AG04450 (cell line): ENCODE measurements at regions not wholly inside any gene's neighbourhood (a gene's known extent, or its start where the extent isn't known, plus 50 kb on each side); places are given as distances from the start of the nearest gene placed in this dataset.

Experiments used
- CTCF ChIA-PET: fragments of 300-600, 350-600 bp; formaldehyde crosslinking; extraction: SDS; loops from one replicate; lab custom pipeline; 2022; ENCODE audit warnings: antibody characterized with exemption, inconsistent platforms; lab: Charles Lee
- POLR2A ChIA-PET: fragments of 350-600 bp; formaldehyde crosslinking; extraction: SDS; loops from one replicate; lab custom pipeline; 2021; ENCODE audit warnings: antibody characterized with exemption, inconsistent platforms; lab: Yijun Ruan, JAX
- DNase-seq: peaks from one replicate; pipeline ENCODE4 v3.0.0-alpha.2; 2011; ENCODE audit warnings: low read depth, low spot score
- H3K27ac ChIP-seq: one replicate; pipeline ENCODE4 v1.5.1; 2012; ENCODE audit warnings: low read depth, low read length, control low read depth
- H3K27me3 ChIP-seq: one replicate; pipeline ENCODE4 v1.6.0; 2012; ENCODE audit warnings: low read length; ENCODE audit not compliant: control insufficient read depth, insufficient read depth
- H3K4me3 ChIP-seq: 2 replicates; pipeline ENCODE4 v1.5.1; 2011; ENCODE audit warnings: mild to moderate bottlenecking, low read depth, low read length, control low read depth
- H3K9me3 ChIP-seq: 2 replicates; pipeline ENCODE4 v1.5.1; 2012; ENCODE audit warnings: low read length; ENCODE audit not compliant: control insufficient read depth, insufficient read depth
- CTCF ChIP-seq: IDR thresholded peaks from 2 replicates; pipeline ENCODE4 v1.5.1; 2011; ENCODE audit warnings: low read depth, low read length, control low read depth, inconsistent platforms

- no peak for TF ChIP-seq CTCF
- no peak overlapping the region for H3K4me3 ChIP-seq
- ChIA-PET CTCF (no interaction called here), POLR2A (no interaction called here)
- H3K27me3 ChIP-seq: no peaks in the 10 kb centered on the region
- no peak for DNase-seq
- no peak overlapping the region for H3K27ac ChIP-seq
- H3K9me3 ChIP-seq: no peaks in the 10 kb centered on the region
Observed at GRCh38 chr1:82399093-82399492, 598.4 kb downstream of the ADGRL2 start.

- Histone ChIP-seq H3K27me3 (no peaks in the 10 kb centered on the region), H3K27ac (no peak overlapping the region), H3K4me3 (no peak overlapping the region), H3K9me3 (no peaks in the 10 kb centered on the region)
- no peak for TF ChIP-seq CTCF
- no peak for DNase-seq
- ChIA-PET POLR2A (no interaction called here), CTCF (no interaction called here)
Observed at GRCh38 chr1:82398357-82398756, 597.6 kb downstream of the ADGRL2 start.

GRCh38 chr1:82395440-82395839, 594.7 kb downstream of the ADGRL2 start:
- Histone ChIP-seq H3K4me3 (no peak overlapping the region), H3K27ac (no peak overlapping the region), H3K9me3 (no peaks in the 10 kb centered on the region), H3K27me3 (no peaks in the 10 kb centered on the region)
- CTCF ChIA-PET: no interaction called here
- TF ChIP-seq CTCF: no peak
- POLR2A ChIA-PET: no interaction called here
- DNase-seq: no peak

GRCh38 chr1:82392946-82393345, 592.2 kb downstream of the ADGRL2 start:
- Histone ChIP-seq H3K27ac (no peak overlapping the region), H3K9me3 (no peaks in the 10 kb centered on the region), H3K4me3 (no peak overlapping the region), H3K27me3 (no peaks in the 10 kb centered on the region)
- POLR2A ChIA-PET: no interaction called here
- no peak for DNase-seq
- CTCF ChIA-PET: no interaction called here
- TF ChIP-seq CTCF: no peak

GRCh38 chr1:82392513-82392912, 591.8 kb downstream of the ADGRL2 start:
- TF ChIP-seq CTCF: no peak
- Histone ChIP-seq H3K4me3 (no peak overlapping the region), H3K9me3 (no peaks in the 10 kb centered on the region), H3K27me3 (no peaks in the 10 kb centered on the region), H3K27ac (no peak overlapping the region)
- POLR2A ChIA-PET: no interaction called here
- DNase-seq: no peak
- CTCF ChIA-PET: no interaction called here
